ENCODE measurements at regions not wholly inside any gene's neighbourhood (a gene's known extent, or its start where the extent isn't known, plus 50 kb on each side); places are given as distances from the start of the nearest gene placed in this dataset.
"Not testable (repeated sequence)": the region's sequence is repeated elsewhere in the genome, so short reads cannot be mapped to it uniquely, and the experiment has no call there.

DNA sequence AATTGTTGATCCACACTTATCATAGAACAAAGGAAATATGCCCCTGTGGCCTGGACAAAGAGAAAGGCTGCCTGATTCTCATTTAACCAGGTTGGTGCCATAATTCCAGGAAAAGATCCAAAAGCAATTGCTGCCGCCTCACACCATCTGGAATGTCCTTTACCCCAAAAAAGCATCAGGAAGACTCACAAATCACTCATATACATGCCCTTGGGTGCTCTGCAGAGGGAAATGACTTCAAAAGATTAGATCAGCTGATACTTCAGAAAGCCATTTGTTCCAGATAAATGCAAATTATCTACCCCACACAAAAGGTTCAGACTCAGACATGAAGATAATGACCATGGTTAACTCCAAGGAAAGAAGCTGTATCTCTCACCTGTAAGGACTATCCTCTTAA lies 285.8 kb downstream of the C1D start:
- DNase-seq (ENCODE audit: low read depth): no peak
- CTCF ChIA-PET: no interaction called here
- Histone ChIP-seq H3K36me3 (ENCODE audit: control insufficient read depth, insufficient read depth, low read length) (no peaks in the 10 kb centered on the region), H3K27me3 (ENCODE audit: control insufficient read depth, insufficient read depth, low read length) (no peaks in the 10 kb centered on the region), H3K4me3 (ENCODE audit: low read depth, low read length) (no peak overlapping the region)
- POLR2A ChIA-PET: no interaction called here
- TF ChIP-seq, protein P1, sequence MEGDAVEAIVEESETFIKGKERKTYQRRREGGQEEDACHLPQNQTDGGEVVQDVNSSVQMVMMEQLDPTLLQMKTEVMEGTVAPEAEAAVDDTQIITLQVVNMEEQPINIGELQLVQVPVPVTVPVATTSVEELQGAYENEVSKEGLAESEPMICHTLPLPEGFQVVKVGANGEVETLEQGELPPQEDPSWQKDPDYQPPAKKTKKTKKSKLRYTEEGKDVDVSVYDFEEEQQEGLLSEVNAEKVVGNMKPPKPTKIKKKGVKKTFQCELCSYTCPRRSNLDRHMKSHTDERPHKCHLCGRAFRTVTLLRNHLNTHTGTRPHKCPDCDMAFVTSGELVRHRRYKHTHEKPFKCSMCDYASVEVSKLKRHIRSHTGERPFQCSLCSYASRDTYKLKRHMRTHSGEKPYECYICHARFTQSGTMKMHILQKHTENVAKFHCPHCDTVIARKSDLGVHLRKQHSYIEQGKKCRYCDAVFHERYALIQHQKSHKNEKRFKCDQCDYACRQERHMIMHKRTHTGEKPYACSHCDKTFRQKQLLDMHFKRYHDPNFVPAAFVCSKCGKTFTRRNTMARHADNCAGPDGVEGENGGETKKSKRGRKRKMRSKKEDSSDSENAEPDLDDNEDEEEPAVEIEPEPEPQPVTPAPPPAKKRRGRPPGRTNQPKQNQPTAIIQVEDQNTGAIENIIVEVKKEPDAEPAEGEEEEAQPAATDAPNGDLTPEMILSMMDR (IDR thresholded peaks at IDR 0.05; ENCODE audit: insufficient read depth, low read depth, low read length): no peak

DNA sequence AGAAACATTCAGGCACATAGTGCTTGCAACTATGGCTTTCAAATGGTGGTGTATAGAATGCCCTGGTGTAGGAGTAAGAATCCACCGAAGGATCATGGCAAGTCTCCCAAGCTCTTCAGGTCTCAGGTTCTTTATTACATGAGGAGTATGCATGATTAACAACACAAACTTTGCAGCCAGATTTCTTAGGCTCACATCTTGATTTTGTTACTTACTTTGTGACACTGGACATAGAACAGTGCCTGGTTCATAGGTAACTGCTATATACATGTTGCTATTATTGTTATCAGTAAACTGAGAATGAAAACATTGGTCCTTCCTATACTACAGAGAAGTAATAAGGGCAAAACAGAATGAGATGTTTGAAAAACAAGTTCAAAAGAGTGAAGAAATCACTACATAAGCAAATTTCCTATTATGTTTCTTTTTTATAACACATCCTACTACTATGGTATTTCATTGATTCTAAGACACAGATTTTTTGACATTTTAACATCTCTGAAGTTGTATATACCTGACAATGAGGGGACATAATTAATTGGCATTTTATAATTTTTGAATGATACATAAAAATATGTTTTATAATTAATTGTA lies 284.9 kb downstream of the C1D start:
- Histone ChIP-seq H3K27me3 (ENCODE audit: control insufficient read depth, insufficient read depth, low read length) (no peaks in the 10 kb centered on the region), H3K4me3 (ENCODE audit: low read depth, low read length) (no peak overlapping the region), H3K36me3 (ENCODE audit: control insufficient read depth, insufficient read depth, low read length) (no peaks in the 10 kb centered on the region)
- DNase-seq (ENCODE audit: low read depth): no peak
- ChIA-PET POLR2A (no interaction called here), CTCF (no interaction called here)
- TF ChIP-seq, protein P1 (IDR thresholded peaks at IDR 0.05; ENCODE audit: insufficient read depth, low read depth, low read length): no peak

DNA sequence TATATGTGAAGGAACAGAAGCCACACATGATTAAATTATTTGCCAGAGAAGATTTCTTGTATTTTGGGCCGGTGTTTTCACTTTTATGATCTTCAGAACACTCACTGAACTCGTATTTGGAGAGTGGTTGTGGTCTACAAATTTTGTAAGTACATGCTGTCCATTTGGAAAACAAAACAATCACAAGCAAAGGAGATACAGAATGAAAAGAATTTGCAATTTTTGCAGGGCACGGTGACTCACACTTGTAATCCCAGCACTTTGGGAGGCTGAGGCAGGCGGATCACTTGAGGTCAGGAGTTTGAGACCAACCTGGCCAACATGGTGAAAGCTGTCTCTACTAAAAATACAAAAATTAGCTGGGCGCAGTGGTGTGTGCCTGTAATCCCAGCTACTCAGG lies 282.0 kb downstream of the C1D start:
- POLR2A ChIA-PET: interaction anchor here (1.1 kb wide), 1 partner anchor 10 kb away, joined by 26 read pairs; no protein-coding TSS in a partner anchor
- H3K36me3 ChIP-seq (ENCODE audit: control insufficient read depth, insufficient read depth, low read length); DNase-seq (ENCODE audit: low read depth); H3K27me3 ChIP-seq (ENCODE audit: control insufficient read depth, insufficient read depth, low read length); H3K4me3 ChIP-seq (ENCODE audit: low read depth, low read length); CTCF ChIA-PET: not testable (repeated sequence)

DNA sequence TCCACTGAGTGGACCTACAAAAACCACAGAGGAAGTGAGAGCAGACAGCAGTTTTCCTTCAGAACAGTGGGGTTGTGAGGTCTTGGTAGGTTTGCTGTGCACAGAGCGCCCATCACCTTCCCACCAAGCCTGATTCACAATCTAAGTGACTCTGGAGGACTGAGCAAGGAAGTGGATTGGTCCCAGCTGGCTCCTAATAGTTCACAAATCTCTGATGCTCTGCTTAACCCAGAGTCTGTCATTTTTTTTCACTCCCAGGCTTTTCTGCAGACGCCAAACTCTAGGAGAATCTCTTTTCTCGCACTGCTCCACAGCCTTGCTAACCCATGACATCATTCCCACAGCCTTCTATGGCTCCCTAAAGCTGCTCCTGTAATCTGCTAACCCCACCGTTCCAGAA lies 280.4 kb downstream of the C1D start:
- no peaks in the 10 kb centered on the region for H3K36me3 ChIP-seq (ENCODE audit: control insufficient read depth, insufficient read depth, low read length)
- TF ChIP-seq, protein P1 (IDR thresholded peaks at IDR 0.05; ENCODE audit: insufficient read depth, low read depth, low read length): no peak
- DNase-seq (ENCODE audit: low read depth): no peak
- POLR2A ChIA-PET: no interaction called here
- CTCF ChIA-PET: interaction anchor here (0.7 to 1.6 kb wide), 3 partner anchors 11 to 58 kb away, joined by 3 read pairs; no protein-coding TSS in a partner anchor
- no peak overlapping the region for H3K4me3 ChIP-seq (ENCODE audit: low read depth, low read length)
- H3K27me3 ChIP-seq (ENCODE audit: control insufficient read depth, insufficient read depth, low read length): no peaks in the 10 kb centered on the region

DNA sequence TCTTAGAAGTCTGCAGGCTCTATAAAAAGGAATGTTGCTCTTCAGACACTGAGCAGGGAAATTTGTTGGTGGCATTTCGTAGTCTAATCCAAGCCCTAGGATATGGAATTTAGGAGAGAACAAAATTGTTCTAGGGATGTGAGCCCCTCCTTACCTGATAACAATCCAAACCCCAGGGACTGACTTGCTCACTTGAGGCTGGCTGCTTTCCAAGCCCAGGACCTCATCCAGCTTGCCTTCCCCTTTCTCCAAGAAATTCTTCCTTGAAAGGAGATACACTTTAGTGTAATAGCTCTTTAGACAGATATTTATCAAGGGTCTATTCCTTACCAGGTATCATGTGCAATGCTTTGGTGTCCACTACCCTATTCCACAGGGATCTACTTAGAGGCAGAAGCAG lies 279.8 kb downstream of the C1D start:
- DNase-seq (ENCODE audit: low read depth): no peak
- no peak overlapping the region for H3K4me3 ChIP-seq (ENCODE audit: low read depth, low read length)
- POLR2A ChIA-PET: no interaction called here
- no peaks in the 10 kb centered on the region for H3K27me3 ChIP-seq (ENCODE audit: control insufficient read depth, insufficient read depth, low read length)
- no peaks in the 10 kb centered on the region for H3K36me3 ChIP-seq (ENCODE audit: control insufficient read depth, insufficient read depth, low read length)
- CTCF ChIA-PET: interaction anchor here (0.7 to 1.6 kb wide), 3 partner anchors 11 to 58 kb away, joined by 3 read pairs; no protein-coding TSS in a partner anchor
- TF ChIP-seq, protein P1 (IDR thresholded peaks at IDR 0.05; ENCODE audit: insufficient read depth, low read depth, low read length): no peak

DNA sequence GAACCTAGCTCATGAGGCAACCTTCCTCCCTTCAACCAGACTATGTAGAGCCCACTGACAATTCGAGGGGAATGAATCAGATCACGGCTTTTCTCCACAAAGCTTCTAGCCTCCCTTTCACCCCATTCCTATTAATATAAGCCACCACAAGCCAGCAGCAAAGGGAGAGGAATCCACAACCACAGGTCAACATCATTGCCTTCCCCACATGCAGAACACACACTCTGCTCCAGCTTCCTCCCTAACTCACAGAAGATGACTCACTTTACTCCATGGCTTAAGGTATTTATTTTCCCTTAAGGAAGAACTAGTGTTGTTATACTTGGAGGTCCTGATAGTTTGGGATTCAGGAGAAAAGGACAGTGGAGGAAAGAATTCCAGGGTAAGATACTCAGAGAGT lies 272.2 kb downstream of the C1D start:
- TF ChIP-seq, protein P1 (IDR thresholded peaks at IDR 0.05; ENCODE audit: insufficient read depth, low read depth, low read length): no peak
- Histone ChIP-seq H3K27me3 (ENCODE audit: control insufficient read depth, insufficient read depth, low read length) (no peaks in the 10 kb centered on the region), H3K4me3 (ENCODE audit: low read depth, low read length) (no peak overlapping the region), H3K36me3 (ENCODE audit: control insufficient read depth, insufficient read depth, low read length) (no peaks in the 10 kb centered on the region)
- peak; percentile 76 for DNase-seq (ENCODE audit: low read depth)
- ChIA-PET CTCF (interaction anchor here (0.6 to 1.1 kb wide), 2 partner anchors 18 to 295 kb away, joined by 3 read pairs; no protein-coding TSS in a partner anchor), POLR2A (interaction anchor here (0.7 to 1.2 kb wide), 3 partner anchors 9 to 1357 kb away, joined by 3 to 26 read pairs (median 4); no protein-coding TSS in a partner anchor)
